Thyroid gland (tissue), 4 donors: ENCODE measurements at regions not wholly inside any gene's neighbourhood (a gene's known extent, or its start where the extent isn't known, plus 50 kb on each side); places are given as distances from the start of the nearest gene placed in this dataset.

Experiments used
- DNase-seq, 2 donors: peaks; one replicate each; pipeline ENCODE4 v3.0.0-alpha.2; 2019
- H3K27ac ChIP-seq, 3 donors: fragments of 200-600 bp; sonication (generic); 1 replicate in 2 of 3; 2 replicates in 1 of 3; pipeline ENCODE4 v1.5.1; 2016 to 2019; ENCODE audit warnings: mild to moderate bottlenecking in 1 of 3, moderate library complexity in 1 of 3
- H3K27me3 ChIP-seq: fragments of 200-600 bp; sonication (generic); one replicate; pipeline ENCODE4 v1.5.1; 2019
- H3K36me3 ChIP-seq, 2 donors: fragments of 200-600 bp; sonication (generic); one replicate each; pipeline ENCODE4 v1.5.1; 2016 to 2019
- H3K4me1 ChIP-seq, 2 donors: fragments of 200-600 bp; sonication (generic); one replicate each; pipeline ENCODE4 v1.5.1; 2017 to 2019
- H3K4me3 ChIP-seq, 3 donors: fragments of 200-600 bp; sonication (generic); replicated peaks in 1 of 3; 1 replicate in 2 of 3; 2 replicates in 1 of 3; pipeline ENCODE4 v1.5.1; 2016; ENCODE audit warnings: mild to moderate bottlenecking in 1 of 3
- H3K9me3 ChIP-seq: fragments of 200-600 bp; sonication (generic); one replicate; pipeline ENCODE4 v1.5.1; 2017
- CTCF ChIP-seq, 6 experiments: fragments of 200-600 bp in 3 of 6; fragments of 450-650 bp in 3 of 6; sonication (generic) in 3 of 6; IDR thresholded peaks; one replicate each; pipeline ENCODE4 v1.5.1; 2016 to 2019; ENCODE audit warnings: antibody characterized with exemption in 6 of 6, mild to moderate bottlenecking in 2 of 6, inconsistent platforms in 1 of 6, moderate library complexity in 1 of 6
- POLR2A ChIP-seq, 2 donors: fragments of 450-650 bp; IDR thresholded peaks; one replicate each; pipeline ENCODE4 v1.6.1; 2017; ENCODE audit warnings: antibody characterized with exemption in 2 of 2, mild to moderate bottlenecking in 2 of 2, moderate library complexity in 1 of 2
- WGBS, 2 donors: methylation state at CpG; one replicate each; pipeline ENCODE4 v1.1.5; 2017; 5-methylcytosine and 5-hydroxymethylcytosine counted together
- intact Hi-C: fragments of 100-400 bp; cut with DNase I; formaldehyde crosslinking; loops from one replicate; pipeline ENCODE4 v1.15.1; 2023

- DNase-seq = no peak
- 77 to 85% methylated on average over 2 of the region's 2 CpGs for WGBS, 2 donors
These were observed 101.3 kb upstream of the MAGEB16 start for GRCh38 chrX:35696760-35697234.

GRCh38 chrX:35699642-35700041, 98.5 kb upstream of the MAGEB16 start:
- 76 to 88% methylated on average over 2 of the region's 2 CpGs for WGBS, 2 donors
- Histone ChIP-seq H3K9me3 (no peaks in the 10 kb centered on the region), H3K4me3 (no peak overlapping the region), H3K27me3 (no peaks in the 10 kb centered on the region), H3K27ac (no peak overlapping the region), H3K4me1 (no peaks in the 10 kb centered on the region), H3K36me3 (no peaks in the 10 kb centered on the region)
- TF ChIP-seq POLR2A (IDR thresholded peaks at IDR 0.05) (no peak), CTCF (IDR thresholded peaks at IDR 0.05) (no peak)
- intact Hi-C loops = no loop called here
- DNase-seq = no peak

More at GRCh38 chrX:35696760-35697234, 101.3 kb upstream of the MAGEB16 start:
- H3K27me3 ChIP-seq = no peaks in the 10 kb centered on the region
- no peak overlapping the region for H3K4me3 ChIP-seq
- no peaks in the 10 kb centered on the region for H3K36me3 ChIP-seq
- no peak for TF ChIP-seq POLR2A (IDR thresholded peaks at IDR 0.05)
- no peak for TF ChIP-seq CTCF (IDR thresholded peaks at IDR 0.05)
- H3K4me1 ChIP-seq = no peaks in the 10 kb centered on the region
- intact Hi-C loops = no loop called here
- H3K9me3 ChIP-seq = no peaks in the 10 kb centered on the region
- H3K27ac ChIP-seq = no peak overlapping the region

GRCh38 chrX:35700121-35700520, 98.0 kb upstream of the MAGEB16 start:
- no peaks in the 10 kb centered on the region for H3K27me3 ChIP-seq
- intact Hi-C loops = no loop called here
- 20 to 25% methylated on average over 1 of the region's 1 CpG for WGBS, 2 donors
- H3K27ac ChIP-seq = no peak overlapping the region
- H3K4me1 ChIP-seq = no peaks in the 10 kb centered on the region
- no peak for DNase-seq
- no peaks in the 10 kb centered on the region for H3K9me3 ChIP-seq
- no peak for TF ChIP-seq POLR2A (IDR thresholded peaks at IDR 0.05)
- TF ChIP-seq CTCF (IDR thresholded peaks at IDR 0.05) = no peak
- H3K36me3 ChIP-seq = no peaks in the 10 kb centered on the region
- H3K4me3 ChIP-seq = no peak overlapping the region

- TF ChIP-seq POLR2A (IDR thresholded peaks at IDR 0.05) (no peak), CTCF (IDR thresholded peaks at IDR 0.05) (no peak)
- Histone ChIP-seq H3K9me3 (no peaks in the 10 kb centered on the region), H3K27ac (no peak overlapping the region), H3K36me3 (no peaks in the 10 kb centered on the region), H3K4me3 (no peak overlapping the region), H3K27me3 (no peaks in the 10 kb centered on the region), H3K4me1 (no peaks in the 10 kb centered on the region)
- intact Hi-C loops = no loop called here
- no peak for DNase-seq
These were observed 86.9 kb upstream of the MAGEB16 start for GRCh38 chrX:35711281-35711680.

GRCh38 chrX:35722128-35722527, 76.0 kb upstream of the MAGEB16 start:
- intact Hi-C loops = no loop called here
- H3K9me3 ChIP-seq = no peaks in the 10 kb centered on the region
- no peak overlapping the region for H3K4me3 ChIP-seq
- no peak overlapping the region for H3K27ac ChIP-seq
- H3K4me1 ChIP-seq = no peaks in the 10 kb centered on the region
- H3K36me3 ChIP-seq = no peaks in the 10 kb centered on the region
- 82 to 92% methylated on average over 5 of the region's 5 CpGs for WGBS, 2 donors
- no peak for DNase-seq
- H3K27me3 ChIP-seq = no peaks in the 10 kb centered on the region
- TF ChIP-seq POLR2A (IDR thresholded peaks at IDR 0.05) (no peak), CTCF (IDR thresholded peaks at IDR 0.05) (no peak)
